GM21360 (cell line): ENCODE measurements at regions not wholly inside any gene's neighbourhood (a gene's known extent, or its start where the extent isn't known, plus 50 kb on each side); places are given as distances from the start of the nearest gene placed in this dataset.
A peak's percentile ranks its signal among the peaks of the same experiment; 100 is the strongest.
"Not testable (repeated sequence)": the region's sequence is repeated elsewhere in the genome, so short reads cannot be mapped to it uniquely, and the experiment has no call there.

Experiments used
- ATAC-seq: cut with Tn5 transposase; IDR thresholded peaks from one replicate; pipeline ENCODE4 v1.9.1; 2021; ENCODE audit warnings: mild to moderate bottlenecking, moderate library complexity; ENCODE audit not compliant: unreplicated experiment

DNA sequence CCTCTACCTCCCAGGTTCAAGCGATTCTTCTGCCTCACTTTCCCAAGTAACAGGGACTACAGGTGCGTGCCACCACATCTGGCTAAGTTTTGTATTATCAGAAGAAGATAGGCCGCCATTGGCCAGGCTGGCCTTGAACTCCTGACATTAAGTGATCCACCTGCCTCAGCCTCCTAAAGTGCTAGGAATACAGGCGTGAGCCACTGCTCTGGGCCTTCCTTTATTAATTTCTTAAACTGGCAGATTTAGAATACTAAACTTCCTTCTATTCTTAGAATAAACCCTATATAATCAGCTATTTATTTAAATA is 86.6 kb downstream of the HFE start:
- no peak for ATAC-seq

DNA sequence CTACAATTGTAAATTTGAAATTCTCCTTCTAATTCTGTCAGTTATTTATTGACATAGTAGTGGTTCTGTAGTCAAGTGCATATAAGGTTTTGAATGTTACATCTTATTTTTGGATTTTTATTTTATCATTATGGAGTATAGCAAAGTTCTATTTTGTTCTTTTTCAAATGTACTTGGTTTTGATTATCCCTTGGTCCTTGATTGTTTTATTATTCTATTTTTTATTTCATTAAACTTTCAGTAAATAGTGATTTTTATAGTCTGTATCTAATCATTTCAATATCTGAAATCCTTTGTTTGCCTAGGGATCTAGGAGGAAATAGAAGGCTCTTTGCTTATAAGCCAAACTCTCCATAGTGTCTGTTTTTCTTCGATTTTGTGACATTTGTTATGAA is 87.8 kb downstream of the HFE start:
- no peak for ATAC-seq

DNA sequence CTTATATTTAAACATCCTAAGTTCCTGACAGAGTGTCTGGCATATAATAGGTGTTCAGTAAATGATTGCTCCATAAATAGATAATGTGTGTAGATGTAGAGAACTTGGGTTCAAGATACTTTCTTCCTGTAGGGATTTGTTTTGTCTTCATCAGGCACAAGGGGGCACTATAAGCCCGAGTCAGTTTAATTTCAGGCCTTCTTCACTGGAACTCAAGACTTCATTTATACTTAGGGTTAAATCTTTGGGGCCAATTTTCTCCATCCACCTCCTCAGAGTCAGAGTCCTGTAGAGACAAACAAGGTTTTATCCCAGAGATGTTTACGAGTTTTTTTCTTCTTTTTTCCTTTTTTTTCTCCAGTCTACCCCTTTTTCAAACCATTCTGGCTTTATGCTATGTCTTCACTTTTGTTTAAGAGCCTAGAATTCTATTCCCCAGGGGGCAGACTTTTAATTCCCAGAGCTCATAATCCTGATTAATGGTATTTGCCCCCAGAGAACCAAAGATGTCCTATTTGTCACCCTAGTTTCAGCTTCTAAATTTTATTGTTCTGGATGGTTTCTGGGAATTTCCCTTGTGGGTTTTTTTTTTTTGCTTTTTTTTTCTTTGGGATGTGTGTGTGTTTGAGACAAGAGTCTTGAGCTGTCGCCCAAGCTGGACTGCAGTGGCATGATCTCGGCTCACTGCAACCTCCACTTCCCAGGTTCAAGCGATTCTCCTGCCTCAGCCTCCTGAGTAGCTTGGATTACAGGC is 88.4 kb downstream of the HFE start:
- no peak for ATAC-seq

DNA sequence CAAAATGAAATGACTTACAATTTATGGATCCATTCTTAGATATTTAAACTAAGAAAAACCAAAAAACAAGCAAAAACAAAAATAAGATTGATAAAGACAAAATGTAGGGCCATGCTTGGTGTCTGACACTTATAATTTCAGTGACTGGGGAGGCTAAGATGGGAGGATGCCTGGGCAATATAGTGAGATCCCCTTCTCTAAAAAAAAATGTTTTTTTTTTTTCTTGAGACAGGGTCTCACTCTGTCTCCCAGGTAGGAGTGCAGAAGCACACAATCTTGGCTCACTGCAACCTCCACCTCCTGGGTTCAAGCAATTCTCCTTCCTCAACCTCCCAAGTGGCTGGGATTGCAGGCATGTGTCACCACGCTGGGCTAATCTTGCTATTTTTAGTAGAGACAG is 92.4 kb downstream of the HFE start:
- no peak for ATAC-seq

DNA sequence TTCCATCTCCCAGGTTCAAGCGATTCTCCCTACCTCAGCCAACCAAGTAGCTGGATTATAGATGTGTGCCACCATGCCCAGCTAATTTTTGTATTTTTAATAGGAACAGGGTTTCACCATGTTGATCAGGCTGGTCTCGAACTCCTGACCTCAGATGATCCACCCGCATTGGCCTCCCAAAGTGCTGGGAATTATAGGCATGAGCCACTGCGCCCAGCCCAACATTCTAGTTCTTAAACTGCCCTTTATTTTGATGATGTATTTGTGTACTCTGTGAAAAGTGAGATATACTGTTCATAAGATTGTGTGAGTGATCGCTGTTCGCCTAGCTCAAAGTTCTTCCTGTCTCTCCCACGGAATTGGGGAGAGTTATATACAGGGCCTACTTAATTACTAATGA is 93.1 kb downstream of the HFE start:
- ATAC-seq, result no peak

DNA sequence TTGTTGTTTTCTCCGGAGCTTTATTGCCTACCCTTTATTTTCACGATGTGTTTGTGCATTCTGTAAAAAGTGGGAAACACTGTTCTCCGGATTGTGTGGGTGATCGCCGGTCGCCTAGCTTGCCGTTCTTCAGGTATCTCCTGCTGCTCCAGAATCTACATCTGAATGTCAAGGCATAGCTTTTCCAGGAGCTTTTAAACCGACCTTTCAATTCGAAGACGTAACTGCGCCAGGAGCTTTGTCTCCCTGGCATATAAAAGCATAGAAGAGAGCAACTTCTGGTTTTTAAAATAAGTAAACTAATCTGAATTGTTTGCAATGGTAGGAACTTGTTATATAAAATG is 96.0 kb downstream of the HFE start:
- no peak for ATAC-seq

DNA sequence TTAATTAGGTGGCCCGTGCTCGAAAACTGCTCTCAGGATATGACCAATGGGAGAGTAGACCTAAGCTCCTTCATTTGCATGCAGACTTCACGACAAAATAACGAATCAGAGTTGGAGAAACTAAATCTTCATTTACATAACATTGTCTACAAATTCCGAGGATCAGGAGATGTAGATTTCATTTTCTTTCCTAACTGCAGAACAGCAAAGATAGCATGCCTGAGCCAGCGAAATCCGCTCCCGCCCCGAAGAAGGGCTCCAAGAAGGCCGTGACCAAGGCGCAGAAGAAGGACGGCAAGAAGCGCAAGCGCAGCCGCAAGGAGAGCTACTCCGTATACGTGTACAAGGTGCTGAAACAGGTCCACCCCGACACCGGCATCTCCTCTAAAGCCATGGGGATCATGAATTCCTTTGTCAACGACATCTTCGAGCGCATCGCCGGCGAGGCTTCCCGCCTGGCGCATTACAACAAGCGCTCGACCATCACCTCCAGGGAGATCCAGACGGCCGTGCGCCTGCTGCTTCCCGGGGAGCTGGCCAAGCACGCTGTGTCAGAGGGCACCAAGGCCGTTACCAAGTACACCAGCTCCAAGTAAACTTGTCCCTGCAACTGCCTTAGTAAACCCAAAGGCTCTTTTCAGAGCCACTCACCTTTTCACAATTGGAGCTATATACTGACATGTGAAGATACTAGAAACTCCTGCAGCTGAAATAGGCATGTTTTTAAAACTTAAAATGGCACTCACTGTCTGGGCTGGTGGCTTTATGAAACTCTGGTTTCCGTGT is 96.5 kb downstream of the HFE start:
- ATAC-seq, result no peak

DNA sequence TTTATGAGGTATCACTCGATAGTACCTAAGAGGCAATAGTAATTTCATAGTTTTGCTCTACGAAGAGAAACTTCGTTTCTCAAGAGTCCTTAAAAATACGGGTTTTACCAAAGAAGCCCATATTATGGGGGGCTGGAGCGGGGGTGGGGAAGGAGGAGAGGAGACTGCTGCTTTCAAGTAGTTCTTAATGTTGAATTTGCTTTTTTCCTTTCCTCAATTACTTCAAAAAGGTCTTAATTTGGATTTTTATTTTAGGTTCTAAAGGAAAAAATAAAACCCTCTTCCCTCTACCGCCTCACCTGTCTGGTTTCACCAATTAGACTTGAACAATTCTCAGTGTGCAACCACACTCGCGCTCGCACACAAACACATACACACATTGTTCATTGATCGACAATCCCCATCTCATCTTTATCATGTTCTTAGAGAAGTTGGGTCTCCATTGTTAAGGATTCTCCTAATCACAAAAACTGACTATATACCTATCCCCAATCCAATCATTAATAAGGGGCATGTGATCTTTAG is 97.2 kb downstream of the HFE start:
- ATAC-seq, result no peak

DNA sequence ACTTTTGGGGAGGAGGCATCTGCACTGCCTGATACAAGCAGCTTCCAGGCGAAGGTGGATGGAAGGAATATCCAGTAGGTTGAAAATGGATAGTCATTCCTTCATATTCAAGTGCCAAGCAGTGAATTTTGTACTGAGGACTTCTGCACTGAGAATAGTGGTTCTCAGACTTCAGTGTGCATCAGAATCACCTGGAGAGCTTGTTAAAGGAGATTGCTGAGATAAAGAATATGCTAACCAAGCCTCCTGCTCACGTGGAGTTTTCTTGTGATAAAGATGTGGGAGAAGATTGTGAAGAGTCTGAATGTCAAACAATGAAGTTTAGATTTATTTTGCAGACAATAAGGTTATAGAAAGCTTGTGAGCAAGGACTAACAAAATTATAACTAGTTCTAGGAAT is 97.8 kb downstream of the HFE start:
- no peak for ATAC-seq

DNA sequence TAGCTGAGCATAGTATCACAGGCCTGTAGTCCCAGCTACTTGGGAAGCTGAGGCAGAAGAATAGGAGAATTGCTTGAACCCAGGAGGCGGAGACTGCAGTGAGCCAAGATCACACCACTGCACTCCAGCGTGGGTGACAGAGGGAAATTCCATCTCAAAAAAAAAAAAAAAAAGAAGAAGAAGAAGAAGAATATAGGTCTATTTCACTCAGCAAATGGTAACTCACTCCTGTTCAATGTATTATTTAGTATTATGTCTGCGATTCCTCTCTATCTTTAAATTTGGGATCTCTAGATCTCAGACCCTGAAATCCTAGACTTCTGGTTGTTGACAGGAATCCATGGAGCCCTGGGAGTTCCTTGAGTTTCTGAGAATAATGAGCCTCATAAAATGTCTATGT is 98.6 kb downstream of the HFE start:
- ATAC-seq, result no peak

DNA sequence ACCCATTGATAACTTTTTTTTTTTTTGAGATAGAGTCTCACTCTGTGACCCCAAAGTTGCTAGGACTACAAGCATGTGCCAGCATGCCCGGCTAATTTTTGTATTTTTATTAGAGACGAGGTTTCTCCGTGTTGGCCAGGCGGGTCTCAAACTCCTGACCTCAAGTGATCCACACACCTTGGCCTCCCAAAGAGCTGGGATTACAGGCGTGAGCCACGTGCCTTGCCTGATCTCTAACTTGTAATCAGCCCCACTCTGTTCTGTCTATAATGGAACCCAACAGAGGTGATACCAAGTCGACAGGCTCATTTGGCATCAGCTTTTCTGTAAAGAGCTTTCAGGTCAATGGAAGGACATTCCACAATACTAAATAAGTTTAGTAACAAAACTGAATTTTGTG is 99.4 kb downstream of the HFE start:
- ATAC-seq, result no peak

DNA sequence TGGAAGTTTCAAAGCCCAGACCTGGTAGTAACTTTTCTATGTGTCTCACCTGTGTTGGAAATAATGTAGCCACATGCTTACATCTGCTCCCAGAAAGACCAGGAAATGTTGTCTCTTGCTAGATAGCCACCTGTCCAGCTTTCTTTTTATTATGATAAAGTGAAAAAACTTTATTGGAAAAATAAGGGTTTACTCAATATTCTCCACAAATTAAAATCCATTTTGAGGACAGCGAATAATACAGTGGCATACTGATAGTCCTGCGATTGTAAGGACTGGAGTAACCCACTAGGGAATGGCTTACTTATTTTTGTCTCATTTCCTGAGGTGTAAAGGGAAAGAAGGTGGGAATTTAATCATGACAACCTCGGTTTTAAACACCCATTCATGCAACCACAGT is 100.1 kb downstream of the HFE start:
- no peak for ATAC-seq

DNA sequence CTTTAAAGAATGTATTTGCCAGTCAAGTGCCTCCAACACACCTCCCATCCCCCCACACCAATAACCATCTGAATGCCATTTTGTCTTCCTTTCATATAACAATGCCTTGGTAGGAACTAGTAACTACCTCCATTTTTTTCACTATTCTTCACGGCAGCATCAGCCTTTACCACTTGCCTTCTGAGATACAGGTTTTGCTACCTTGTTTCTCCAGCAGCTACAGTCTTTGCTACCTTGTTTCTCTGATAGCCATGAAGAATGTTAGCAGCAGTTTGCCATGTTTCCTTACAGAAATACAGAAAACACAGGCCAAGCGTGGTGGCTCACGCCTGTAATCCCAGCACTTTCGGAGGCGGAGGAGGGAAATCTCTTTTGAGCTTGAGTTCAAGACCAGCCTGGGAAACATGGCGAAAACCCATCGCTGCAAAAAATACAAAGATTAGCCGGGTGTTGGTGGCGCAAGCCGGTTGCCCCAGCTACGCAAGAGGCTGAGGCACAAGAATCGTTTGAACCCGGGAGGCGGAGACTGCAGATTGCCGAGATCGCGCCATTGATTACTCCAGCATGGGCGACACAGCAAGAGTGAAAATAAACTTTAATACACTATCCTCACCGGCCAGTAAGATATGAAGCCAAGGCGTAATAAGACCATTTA is 100.9 kb downstream of the HFE start:
- ATAC-seq, result peak; percentile 15

DNA sequence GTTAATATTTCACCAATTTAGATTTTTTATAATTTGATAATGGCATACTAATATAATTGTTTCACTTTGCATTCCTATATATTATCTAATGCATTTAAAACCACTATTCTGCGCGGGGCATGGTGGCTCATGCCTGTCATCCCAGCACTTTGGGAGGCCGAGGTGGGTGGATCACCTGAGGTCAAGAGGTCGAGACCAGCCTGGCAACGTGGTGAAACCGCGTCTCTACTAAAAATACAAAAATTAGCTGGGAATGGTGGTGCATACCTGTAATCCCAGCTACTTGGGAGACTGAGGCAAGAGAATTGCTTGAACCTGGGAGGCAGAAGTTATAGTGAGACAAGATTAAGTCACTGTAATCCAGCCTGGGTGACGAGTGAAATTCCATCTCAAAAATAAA is 104.3 kb downstream of the HFE start:
- not testable (repeated sequence) for ATAC-seq

DNA sequence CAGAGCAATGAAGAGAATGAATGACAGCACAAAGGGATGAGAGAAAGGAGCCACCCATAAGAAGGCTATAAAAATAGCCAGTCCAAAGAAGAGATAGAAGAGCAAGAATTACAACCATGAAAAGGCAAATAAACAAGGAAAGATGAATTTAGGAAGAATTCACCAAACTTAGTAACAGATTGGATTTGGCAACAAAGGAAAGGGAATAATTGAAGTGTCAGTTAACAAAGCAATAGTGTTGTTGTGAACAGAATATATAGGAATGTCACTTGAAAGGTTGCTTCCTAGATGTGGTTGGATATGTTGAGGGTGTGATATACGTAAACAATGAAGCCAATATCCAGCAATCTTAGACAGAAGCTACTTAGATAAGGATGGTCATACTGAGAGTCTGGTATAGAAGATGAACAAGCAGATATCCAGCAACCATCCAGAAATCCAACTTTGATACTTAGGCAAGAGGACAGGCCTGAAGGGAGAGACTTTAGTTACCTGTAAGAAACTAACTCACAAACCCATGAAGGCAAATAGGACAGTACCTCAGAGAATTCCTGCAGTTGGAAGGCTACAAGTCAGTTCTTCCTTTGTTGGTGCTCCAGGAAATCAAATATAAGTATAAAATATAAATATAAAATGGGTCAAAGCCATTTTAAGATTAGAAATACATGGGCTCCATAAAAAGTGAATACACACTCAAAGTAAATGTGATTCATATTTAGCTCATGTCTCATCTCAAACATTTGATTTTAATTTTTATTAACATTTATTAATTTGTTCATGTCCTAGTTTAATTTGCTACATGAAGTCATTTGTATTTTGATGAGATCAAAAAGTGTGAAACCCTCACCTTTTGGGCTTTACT is 106.5 kb downstream of the HFE start:
- no peak for ATAC-seq

DNA sequence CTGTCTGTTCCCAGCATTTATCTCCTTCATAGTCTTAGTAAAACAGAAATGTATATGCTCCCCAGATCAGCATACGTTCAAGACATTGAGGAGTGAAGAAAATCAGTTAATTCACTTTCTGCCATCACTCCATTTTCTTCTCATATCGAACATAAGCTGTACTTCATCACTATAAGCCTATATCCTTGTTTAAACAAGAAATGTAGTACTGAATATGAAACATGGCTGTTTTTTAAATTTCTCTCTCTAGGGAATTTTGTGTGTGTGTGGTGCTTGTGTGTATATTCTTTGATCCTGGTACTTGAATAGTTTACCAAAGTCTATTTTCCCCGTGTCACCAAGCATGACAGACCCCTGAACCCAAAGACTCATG is 107.1 kb downstream of the HFE start:
- no peak for ATAC-seq

DNA sequence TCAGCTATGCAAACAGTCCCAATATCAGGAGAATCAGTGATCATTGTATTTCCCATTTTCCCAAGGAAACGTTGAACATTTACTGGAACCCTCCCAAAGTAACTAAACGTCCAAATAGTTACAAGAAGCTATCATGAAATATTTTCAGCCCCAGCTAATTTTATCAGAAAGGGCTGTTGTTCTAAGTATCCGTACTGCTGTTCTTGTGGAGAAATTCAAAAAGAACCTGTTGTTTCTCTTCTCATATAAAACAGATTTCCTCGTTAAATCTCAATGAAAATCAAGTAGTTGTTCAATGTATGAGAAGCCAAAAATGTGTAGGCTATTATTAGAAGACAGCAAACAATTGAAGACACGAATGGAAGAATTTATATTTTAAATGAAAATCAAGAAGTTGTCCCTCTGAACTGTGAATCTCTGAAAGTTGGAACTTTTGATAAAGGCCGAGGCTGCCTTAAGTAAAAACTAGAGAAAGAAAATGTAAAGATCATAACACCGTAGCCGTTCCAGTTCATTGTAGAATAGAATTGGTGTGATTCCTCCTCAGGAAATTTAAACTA is 107.7 kb downstream of the HFE start:
- no peak for ATAC-seq

DNA sequence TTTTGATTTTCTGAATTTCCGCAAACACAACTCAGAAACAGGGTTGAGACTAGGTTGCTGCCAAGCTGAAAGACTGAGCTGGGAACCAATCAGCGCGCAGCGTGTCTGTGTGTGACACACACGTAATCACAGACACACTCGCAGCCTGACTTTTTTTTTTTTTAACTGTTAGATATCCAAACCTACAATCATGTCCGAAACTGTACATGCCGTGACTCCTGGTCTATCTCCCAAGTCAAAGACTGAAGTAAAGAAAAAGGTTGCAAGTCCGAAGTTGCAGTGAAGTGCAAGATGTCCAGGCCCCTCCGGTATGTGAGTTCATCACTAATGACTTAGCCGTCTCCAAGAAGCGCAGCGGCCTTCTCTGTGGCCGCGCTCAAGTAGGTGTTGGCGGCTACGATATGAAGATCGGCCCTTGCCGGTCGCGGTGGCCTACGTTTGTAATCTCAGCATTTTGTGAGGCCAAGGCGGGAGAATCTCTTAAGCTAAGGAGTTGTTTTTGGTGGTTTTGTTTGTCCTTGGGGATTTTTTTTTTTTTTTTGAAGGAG is 108.2 kb downstream of the HFE start:
- ATAC-seq, result peak; percentile 23

DNA sequence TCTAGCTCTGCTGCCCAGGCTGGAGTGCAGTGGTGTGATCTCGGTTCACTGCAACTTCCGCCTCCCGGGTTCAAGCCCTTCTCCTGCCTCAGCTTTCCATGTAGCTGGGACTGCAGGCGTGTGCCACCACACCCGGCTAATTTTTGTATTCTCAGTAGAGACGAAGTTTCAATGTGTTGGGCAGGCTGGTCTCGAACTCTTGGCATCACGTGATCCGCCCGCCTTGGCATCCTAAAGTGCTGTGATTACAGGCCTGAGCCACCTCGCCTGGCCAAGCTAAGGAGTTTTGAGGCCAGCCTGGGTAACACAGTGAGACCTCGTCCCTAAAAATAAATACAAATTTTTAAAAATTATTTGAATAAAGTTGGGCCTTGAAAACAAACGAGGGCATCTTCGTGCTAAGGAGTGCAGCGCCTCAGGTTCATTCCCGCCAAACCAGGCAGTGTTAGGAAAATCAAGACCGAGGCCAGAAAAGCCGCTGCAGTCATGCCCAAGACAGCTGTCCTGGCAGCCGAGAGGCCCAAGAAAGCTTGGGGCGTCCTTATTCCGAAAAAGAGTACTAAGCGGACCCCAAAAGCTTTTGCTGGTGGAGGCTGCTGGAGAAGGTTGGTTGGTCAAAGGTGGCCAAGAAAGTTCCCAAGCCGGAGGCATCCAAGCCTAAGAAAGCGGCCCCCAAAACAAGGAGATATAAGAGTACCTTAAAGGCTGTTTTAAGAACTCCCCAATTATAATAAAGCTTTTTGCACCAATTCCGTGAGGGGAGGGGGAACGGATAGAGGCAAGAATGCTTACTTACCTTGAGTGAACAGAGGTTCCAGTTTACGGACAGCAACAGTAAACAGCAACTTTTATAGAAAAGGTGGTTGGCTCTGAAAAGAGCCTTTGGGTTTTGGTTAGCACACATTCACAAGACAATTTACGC is 109.0 kb downstream of the HFE start:
- ATAC-seq, result no peak
